ENCODE measurements at regions not wholly inside any gene's neighbourhood (a gene's known extent, or its start where the extent isn't known, plus 50 kb on each side); places are given as distances from the start of the nearest gene placed in this dataset.

DNA sequence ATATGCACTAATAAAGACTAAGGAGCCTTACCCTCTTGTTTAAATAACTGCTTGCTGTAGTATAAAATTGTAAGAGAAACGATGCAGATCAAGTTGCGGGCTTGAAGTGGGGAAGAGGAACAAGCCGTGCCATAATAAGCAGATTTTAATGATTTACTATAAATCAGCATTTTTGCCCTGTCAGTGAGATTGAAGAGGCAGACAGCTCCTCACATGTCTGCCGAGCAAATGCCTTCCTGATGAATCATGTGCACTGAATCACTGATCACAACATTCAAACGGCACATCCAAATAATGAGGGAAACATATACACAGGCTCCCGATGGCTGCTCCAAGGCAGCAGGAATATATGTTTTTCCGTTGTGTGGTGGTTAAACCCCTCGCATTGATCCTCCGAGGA lies 282.9 kb downstream of the TSHZ3 start:
- intact Hi-C loops (cut with micrococcal nuclease): no loop called here
- no peaks in the 10 kb centered on the region for H3K27me3 Mint-ChIP-seq (ENCODE audit: insufficient read depth, unreplicated experiment)
- TF ChIP-seq, protein P1, sequence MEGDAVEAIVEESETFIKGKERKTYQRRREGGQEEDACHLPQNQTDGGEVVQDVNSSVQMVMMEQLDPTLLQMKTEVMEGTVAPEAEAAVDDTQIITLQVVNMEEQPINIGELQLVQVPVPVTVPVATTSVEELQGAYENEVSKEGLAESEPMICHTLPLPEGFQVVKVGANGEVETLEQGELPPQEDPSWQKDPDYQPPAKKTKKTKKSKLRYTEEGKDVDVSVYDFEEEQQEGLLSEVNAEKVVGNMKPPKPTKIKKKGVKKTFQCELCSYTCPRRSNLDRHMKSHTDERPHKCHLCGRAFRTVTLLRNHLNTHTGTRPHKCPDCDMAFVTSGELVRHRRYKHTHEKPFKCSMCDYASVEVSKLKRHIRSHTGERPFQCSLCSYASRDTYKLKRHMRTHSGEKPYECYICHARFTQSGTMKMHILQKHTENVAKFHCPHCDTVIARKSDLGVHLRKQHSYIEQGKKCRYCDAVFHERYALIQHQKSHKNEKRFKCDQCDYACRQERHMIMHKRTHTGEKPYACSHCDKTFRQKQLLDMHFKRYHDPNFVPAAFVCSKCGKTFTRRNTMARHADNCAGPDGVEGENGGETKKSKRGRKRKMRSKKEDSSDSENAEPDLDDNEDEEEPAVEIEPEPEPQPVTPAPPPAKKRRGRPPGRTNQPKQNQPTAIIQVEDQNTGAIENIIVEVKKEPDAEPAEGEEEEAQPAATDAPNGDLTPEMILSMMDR (IDR thresholded peaks at IDR 0.05; ENCODE audit: unreplicated experiment): no peak
- H3K36me3 Mint-ChIP-seq (ENCODE audit: insufficient read depth, unreplicated experiment): no peaks in the 10 kb centered on the region
- ChIA-PET CTCF (no interaction called here), POLR2A (no interaction called here)
- peaks cover 4% of the 10 kb centered on the region for H3K4me1 Mint-ChIP-seq (ENCODE audit: insufficient read depth, unreplicated experiment)
- DNase-seq (ENCODE audit: unreplicated experiment): peak; percentile 66
- no TSS peak for BruUV-seq (replicated peaks)
- H3K27ac Mint-ChIP-seq (ENCODE audit: low read depth, unreplicated experiment): no peak overlapping the region
- peaks cover 43% of the 10 kb centered on the region for H3K9me3 Mint-ChIP-seq (ENCODE audit: unreplicated experiment)
- no peak overlapping the region for H3K4me3 Mint-ChIP-seq (ENCODE audit: unreplicated experiment)

DNA sequence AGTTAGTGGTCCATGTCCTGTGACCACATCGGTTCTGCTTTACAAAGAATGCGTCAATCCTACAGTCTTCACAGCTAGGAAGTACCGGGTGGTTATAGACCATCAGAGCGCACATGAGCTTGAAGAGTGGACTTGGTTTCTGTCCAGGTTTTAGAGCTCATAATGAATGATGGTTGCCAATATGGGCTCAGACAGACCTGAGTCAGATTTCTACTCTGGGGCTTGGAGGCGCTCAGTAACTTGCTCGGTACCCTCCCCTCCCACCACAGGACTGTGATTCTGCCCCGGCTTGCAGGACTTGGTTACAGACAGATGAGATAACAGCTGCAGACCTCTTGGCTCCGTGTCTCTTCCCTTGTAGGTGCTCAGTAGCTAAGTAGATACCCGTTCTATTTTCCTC lies 284.7 kb downstream of the TSHZ3 start:
- no TSS peak for BruUV-seq (replicated peaks)
- ChIA-PET POLR2A (no interaction called here), CTCF (interaction anchor here (0.7 to 1.0 kb wide), 2 partner anchors 11 to 395 kb away, joined by 3 to 4 read pairs; no protein-coding TSS in a partner anchor)
- peaks cover 31% of the 10 kb centered on the region for H3K9me3 Mint-ChIP-seq (ENCODE audit: unreplicated experiment)
- TF ChIP-seq, protein P1 (IDR thresholded peaks at IDR 0.05; ENCODE audit: unreplicated experiment): no peak
- H3K27me3 Mint-ChIP-seq (ENCODE audit: insufficient read depth, unreplicated experiment): no peaks in the 10 kb centered on the region
- H3K36me3 Mint-ChIP-seq (ENCODE audit: insufficient read depth, unreplicated experiment): no peaks in the 10 kb centered on the region
- intact Hi-C loops (cut with micrococcal nuclease): no loop called here
- H3K27ac Mint-ChIP-seq (ENCODE audit: low read depth, unreplicated experiment): no peak overlapping the region
- no peak overlapping the region for H3K4me3 Mint-ChIP-seq (ENCODE audit: unreplicated experiment)
- peaks cover 4% of the 10 kb centered on the region for H3K4me1 Mint-ChIP-seq (ENCODE audit: insufficient read depth, unreplicated experiment)
- DNase-seq (ENCODE audit: unreplicated experiment): no peak

DNA sequence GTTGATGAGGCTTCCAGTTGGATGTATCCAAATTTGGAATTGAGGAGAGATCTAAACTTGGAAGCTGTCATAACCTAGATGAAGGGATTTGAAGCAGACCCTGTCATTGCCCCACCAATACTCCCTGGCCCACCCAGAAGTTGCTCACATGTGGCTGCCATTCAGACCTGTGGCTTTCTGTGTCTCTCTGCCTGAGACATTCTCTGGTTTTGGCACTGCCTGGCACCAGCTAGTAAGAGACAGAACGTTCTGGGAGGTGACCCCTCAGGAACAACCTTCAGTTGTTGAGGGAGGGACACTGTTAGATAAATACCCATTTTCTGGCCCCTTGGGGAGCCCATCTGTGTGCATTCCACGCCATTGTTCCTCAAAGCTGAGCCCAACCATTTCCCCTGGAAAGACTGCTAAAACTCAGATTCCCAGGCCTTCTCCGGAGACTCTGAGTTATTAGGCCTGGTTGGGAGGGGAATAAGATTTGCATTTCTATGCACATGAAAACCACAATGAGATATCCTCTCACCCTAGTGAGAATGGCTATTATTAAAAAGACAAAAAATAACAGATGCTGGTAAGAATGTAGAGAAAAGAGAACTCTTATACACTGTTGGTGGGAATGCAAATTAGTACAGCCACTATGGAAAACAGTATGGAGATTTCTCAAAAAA lies 290.4 kb downstream of the TSHZ3 start:
- Mint-ChIP-seq H3K36me3 (ENCODE audit: insufficient read depth, unreplicated experiment) (no peaks in the 10 kb centered on the region), H3K9me3 (ENCODE audit: unreplicated experiment) (peaks cover 30% of the 10 kb centered on the region), H3K4me1 (ENCODE audit: insufficient read depth, unreplicated experiment) (no peaks in the 10 kb centered on the region), H3K27ac (ENCODE audit: low read depth, unreplicated experiment) (no peak overlapping the region), H3K4me3 (ENCODE audit: unreplicated experiment) (no peak overlapping the region), H3K27me3 (ENCODE audit: insufficient read depth, unreplicated experiment) (no peaks in the 10 kb centered on the region)
- no peak for DNase-seq (ENCODE audit: unreplicated experiment)
- intact Hi-C loops (cut with micrococcal nuclease): no loop called here
- ChIA-PET CTCF (no interaction called here), POLR2A (no interaction called here)
- BruUV-seq (replicated peaks): no TSS peak
- TF ChIP-seq, protein P1 (IDR thresholded peaks at IDR 0.05; ENCODE audit: unreplicated experiment): no peak

DNA sequence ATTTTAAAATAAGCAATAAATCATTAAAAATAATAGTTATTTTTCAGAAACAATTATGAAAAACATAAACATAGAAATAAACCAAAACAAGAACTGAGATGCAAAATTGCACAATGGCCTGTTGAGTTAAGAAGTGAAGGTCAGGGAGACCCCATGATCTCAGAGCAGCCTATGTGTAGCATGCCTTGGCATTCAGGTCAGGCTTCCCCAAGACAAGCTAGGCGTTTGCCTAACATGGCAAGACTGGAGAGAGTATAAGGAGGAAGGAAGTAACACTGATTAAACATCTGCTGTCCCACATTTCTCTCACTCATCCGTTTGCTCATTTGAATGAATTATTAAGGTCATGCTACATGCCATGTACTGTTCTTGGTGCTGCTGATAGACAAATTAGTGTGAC lies 291.8 kb downstream of the TSHZ3 start:
- TF ChIP-seq, protein P1 (IDR thresholded peaks at IDR 0.05; ENCODE audit: unreplicated experiment): no peak
- no peak overlapping the region for H3K4me3 Mint-ChIP-seq (ENCODE audit: unreplicated experiment)
- CTCF ChIA-PET: no interaction called here
- no peak overlapping the region for H3K27ac Mint-ChIP-seq (ENCODE audit: low read depth, unreplicated experiment)
- intact Hi-C loops (cut with micrococcal nuclease): no loop called here
- POLR2A ChIA-PET: no interaction called here
- no peaks in the 10 kb centered on the region for H3K36me3 Mint-ChIP-seq (ENCODE audit: insufficient read depth, unreplicated experiment)
- no peak for DNase-seq (ENCODE audit: unreplicated experiment)
- no peaks in the 10 kb centered on the region for H3K4me1 Mint-ChIP-seq (ENCODE audit: insufficient read depth, unreplicated experiment)
- no peaks in the 10 kb centered on the region for H3K27me3 Mint-ChIP-seq (ENCODE audit: insufficient read depth, unreplicated experiment)
- BruUV-seq (replicated peaks): no TSS peak
- H3K9me3 Mint-ChIP-seq (ENCODE audit: unreplicated experiment): peaks cover 37% of the 10 kb centered on the region
